Memory B cell (primary cell): ENCODE measurements at regions not wholly inside any gene's neighbourhood (a gene's known extent, or its start where the extent isn't known, plus 50 kb on each side); places are given as distances from the start of the nearest gene placed in this dataset.
"Not testable (repeated sequence)": the region's sequence is repeated elsewhere in the genome, so short reads cannot be mapped to it uniquely, and the experiment has no call there.

Experiments used
- ATAC-seq: fragments of 150-1000 bp; cut with Tn5 transposase; 2 replicates; pipeline ENCODE4 v1.10.0; 2021; ENCODE audit warnings: low read depth, mild to moderate bottlenecking, moderate library complexity
- DNase-seq, 2 donors: peaks; one replicate each; pipeline ENCODE4 v3.0.0; 2022; ENCODE audit warnings: low spot score in 2 of 2
- H3K27ac Mint-ChIP-seq: one replicate; pipeline ENCODE4 v1.8.0; 2022; ENCODE audit warnings: mild to moderate bottlenecking, moderate library complexity, mixed read lengths
- H3K27me3 Mint-ChIP-seq: one replicate; pipeline ENCODE4 v1.8.0; 2022; ENCODE audit warnings: mixed read lengths
- H3K36me3 Mint-ChIP-seq: one replicate; pipeline ENCODE4 v1.8.0; 2022; ENCODE audit warnings: mild to moderate bottlenecking, mixed read lengths
- H3K4me1 Mint-ChIP-seq: one replicate; pipeline ENCODE4 v1.8.0; 2022; ENCODE audit warnings: mixed read lengths
- H3K4me3 Mint-ChIP-seq: one replicate; pipeline ENCODE4 v1.8.0; 2022; ENCODE audit warnings: mild to moderate bottlenecking, moderate library complexity, mixed read lengths
- H3K9me3 Mint-ChIP-seq: one replicate; pipeline ENCODE4 v1.8.0; 2022; ENCODE audit warnings: mixed read lengths

GRCh38 chr14:56008150-56008549 is 110.1 kb upstream of the PELI2 start:
- peaks cover 13% of the 10 kb centered on the region for H3K4me1 Mint-ChIP-seq
- peak; percentile 35 for ATAC-seq
- peaks cover 5% of the 10 kb centered on the region for H3K27me3 Mint-ChIP-seq
- peaks cover 3% of the 10 kb centered on the region for H3K9me3 Mint-ChIP-seq
- DNase-seq, result no peak
- no peaks in the 10 kb centered on the region for H3K36me3 Mint-ChIP-seq
- no peak overlapping the region for H3K4me3 Mint-ChIP-seq
- H3K27ac Mint-ChIP-seq, result no peak overlapping the region

- not testable (repeated sequence) for H3K27ac Mint-ChIP-seq, H3K27me3 Mint-ChIP-seq, DNase-seq, H3K9me3 Mint-ChIP-seq, H3K4me3 Mint-ChIP-seq, ATAC-seq, H3K36me3 Mint-ChIP-seq
- peaks cover 13% of the 10 kb centered on the region for H3K4me1 Mint-ChIP-seq
Observed at GRCh38 chr14:56008661-56009060, 109.5 kb upstream of the PELI2 start.

GRCh38 chr14:56023661-56024081 is 94.5 kb upstream of the PELI2 start:
- H3K27ac Mint-ChIP-seq, result no peak overlapping the region
- H3K36me3 Mint-ChIP-seq, result no peaks in the 10 kb centered on the region
- H3K9me3 Mint-ChIP-seq, result no peaks in the 10 kb centered on the region
- DNase-seq (no peak), ATAC-seq (no peak)
- no peaks in the 10 kb centered on the region for H3K4me1 Mint-ChIP-seq
- H3K27me3 Mint-ChIP-seq, result peaks cover 7% of the 10 kb centered on the region
- H3K4me3 Mint-ChIP-seq, result no peak overlapping the region

GRCh38 chr14:56025191-56025590 is 93.0 kb upstream of the PELI2 start:
- Mint-ChIP-seq H3K36me3 (no peaks in the 10 kb centered on the region), H3K27ac (no peak overlapping the region), H3K4me1 (no peaks in the 10 kb centered on the region), H3K4me3 (no peak overlapping the region), H3K9me3 (no peaks in the 10 kb centered on the region), H3K27me3 (peaks cover 9% of the 10 kb centered on the region)
- DNase-seq (no peak), ATAC-seq (no peak)

GRCh38 chr14:56026506-56026905 is 91.7 kb upstream of the PELI2 start:
- no peaks in the 10 kb centered on the region for H3K9me3 Mint-ChIP-seq
- ATAC-seq (no peak), DNase-seq (no peak)

GRCh38 chr14:56027421-56027820 is 90.8 kb upstream of the PELI2 start:
- Mint-ChIP-seq H3K27ac (no peak overlapping the region), H3K4me1 (no peaks in the 10 kb centered on the region), H3K36me3 (no peaks in the 10 kb centered on the region), H3K4me3 (no peak overlapping the region), H3K9me3 (no peaks in the 10 kb centered on the region), H3K27me3 (peaks cover 10% of the 10 kb centered on the region)
- ATAC-seq, result no peak
- no peak for DNase-seq

More at GRCh38 chr14:56026506-56026905, 91.7 kb upstream of the PELI2 start:
- Mint-ChIP-seq H3K36me3 (no peaks in the 10 kb centered on the region), H3K27me3 (peaks cover 9% of the 10 kb centered on the region), H3K4me1 (no peaks in the 10 kb centered on the region), H3K4me3 (no peak overlapping the region), H3K27ac (no peak overlapping the region)

GRCh38 chr14:56027916-56028712 is 90.1 kb upstream of the PELI2 start:
- Mint-ChIP-seq H3K9me3 (no peaks in the 10 kb centered on the region), H3K27me3 (peaks cover 10% of the 10 kb centered on the region), H3K4me3 (no peak overlapping the region), H3K36me3 (no peaks in the 10 kb centered on the region), H3K27ac (no peak overlapping the region), H3K4me1 (no peaks in the 10 kb centered on the region)
- ATAC-seq, result no peak
- DNase-seq, result no peak

- Mint-ChIP-seq H3K9me3 (no peaks in the 10 kb centered on the region), H3K36me3 (no peaks in the 10 kb centered on the region), H3K27ac (no peak overlapping the region), H3K4me3 (no peak overlapping the region), H3K27me3 (peaks cover 2% of the 10 kb centered on the region), H3K4me1 (no peaks in the 10 kb centered on the region)
- DNase-seq, result no peak
- ATAC-seq, result no peak
Observed at GRCh38 chr14:56036353-56036752, 81.9 kb upstream of the PELI2 start.

- DNase-seq (no peak), ATAC-seq (no peak)
- Mint-ChIP-seq H3K36me3 (no peaks in the 10 kb centered on the region), H3K4me1 (no peaks in the 10 kb centered on the region), H3K27ac (no peak overlapping the region), H3K27me3 (no peaks in the 10 kb centered on the region), H3K4me3 (no peak overlapping the region), H3K9me3 (no peaks in the 10 kb centered on the region)
Observed at GRCh38 chr14:56040121-56040520, 78.1 kb upstream of the PELI2 start.

- Mint-ChIP-seq H3K9me3 (no peaks in the 10 kb centered on the region), H3K27me3 (no peaks in the 10 kb centered on the region), H3K4me1 (no peaks in the 10 kb centered on the region), H3K36me3 (no peaks in the 10 kb centered on the region), H3K4me3 (no peak overlapping the region), H3K27ac (no peak overlapping the region)
- DNase-seq (no peak), ATAC-seq (no peak)
Observed at GRCh38 chr14:56044196-56044595, 74.0 kb upstream of the PELI2 start.

GRCh38 chr14:56046546-56046945 is 71.7 kb upstream of the PELI2 start:
- H3K36me3 Mint-ChIP-seq, result no peaks in the 10 kb centered on the region
- H3K27ac Mint-ChIP-seq, result no peak overlapping the region
- no peak overlapping the region for H3K4me3 Mint-ChIP-seq
- DNase-seq (no peak), ATAC-seq (no peak)
- H3K27me3 Mint-ChIP-seq, result no peaks in the 10 kb centered on the region
- no peaks in the 10 kb centered on the region for H3K4me1 Mint-ChIP-seq
- no peaks in the 10 kb centered on the region for H3K9me3 Mint-ChIP-seq

- Mint-ChIP-seq H3K4me3 (no peak overlapping the region), H3K4me1 (no peaks in the 10 kb centered on the region), H3K36me3 (no peaks in the 10 kb centered on the region), H3K27ac (no peak overlapping the region), H3K9me3 (no peaks in the 10 kb centered on the region), H3K27me3 (no peaks in the 10 kb centered on the region)
- DNase-seq (no peak), ATAC-seq (no peak)
Observed at GRCh38 chr14:56046996-56047395, 71.2 kb upstream of the PELI2 start.

- Mint-ChIP-seq H3K27ac (no peak overlapping the region), H3K4me3 (no peak overlapping the region), H3K27me3 (no peaks in the 10 kb centered on the region), H3K36me3 (no peaks in the 10 kb centered on the region), H3K4me1 (no peaks in the 10 kb centered on the region), H3K9me3 (no peaks in the 10 kb centered on the region)
- ATAC-seq, result no peak
- no peak for DNase-seq
Observed at GRCh38 chr14:56049536-56049935, 68.7 kb upstream of the PELI2 start.

GRCh38 chr14:56055511-56055910 is 62.7 kb upstream of the PELI2 start:
- Mint-ChIP-seq H3K4me3 (no peak overlapping the region), H3K27ac (no peak overlapping the region), H3K27me3 (peaks cover 5% of the 10 kb centered on the region), H3K9me3 (peaks cover 1% of the 10 kb centered on the region), H3K4me1 (no peaks in the 10 kb centered on the region), H3K36me3 (no peaks in the 10 kb centered on the region)
- no peak for ATAC-seq
- no peak for DNase-seq

- H3K27ac Mint-ChIP-seq, result no peak overlapping the region
- peaks cover 1% of the 10 kb centered on the region for H3K9me3 Mint-ChIP-seq
- ATAC-seq, result no peak
- H3K4me1 Mint-ChIP-seq, result no peaks in the 10 kb centered on the region
- H3K4me3 Mint-ChIP-seq, result no peak overlapping the region
- peaks cover 7% of the 10 kb centered on the region for H3K27me3 Mint-ChIP-seq
- no peaks in the 10 kb centered on the region for H3K36me3 Mint-ChIP-seq
- DNase-seq, result no peak
Observed at GRCh38 chr14:56056031-56056430, 62.2 kb upstream of the PELI2 start.
